Esophagus squamous epithelium (tissue), 5 donors: ENCODE measurements at regions not wholly inside any gene's neighbourhood (a gene's known extent, or its start where the extent isn't known, plus 50 kb on each side); places are given as distances from the start of the nearest gene placed in this dataset.

Experiments used
- DNase-seq: peaks from one replicate; lab custom pipeline; 2025; lab: John Stamatoyannopoulos, UW
- H3K27ac ChIP-seq, 4 donors: fragments of 200-600 bp; sonication (generic); one replicate each; pipeline ENCODE4 v1.5.1; 2016 to 2019; ENCODE audit warnings: mild to moderate bottlenecking in 1 of 4
- H3K27me3 ChIP-seq, 4 donors: fragments of 200-600 bp; sonication (generic); 1 replicate in 3 of 4; 2 replicates in 1 of 4; pipeline versions ENCODE4 v1.5.1 to v1.6.0; 2017 to 2021; ENCODE audit warnings: antibody characterized with exemption in 1 of 4
- H3K36me3 ChIP-seq, 3 donors: fragments of 200-600 bp; sonication (generic); one replicate each; pipeline ENCODE4 v1.5.1; 2016 to 2019
- H3K4me1 ChIP-seq, 3 donors: fragments of 200-600 bp; sonication (generic); one replicate each; pipeline ENCODE4 v1.5.1; 2017 to 2019
- H3K4me3 ChIP-seq, 4 donors: fragments of 200-600 bp; sonication (generic); 1 replicate in 3 of 4; 2 replicates in 1 of 4; pipeline ENCODE4 v1.5.1; 2016 to 2019; ENCODE audit warnings: mild to moderate bottlenecking in 2 of 4, moderate library complexity in 1 of 4
- H3K9me3 ChIP-seq, 3 donors: fragments of 200-600 bp; sonication (generic); one replicate each; pipeline ENCODE4 v1.5.1; 2016 to 2019
- CTCF ChIP-seq, 6 experiments: fragments of 450-650 bp in 4 of 6; fragments of 200-600 bp in 2 of 6; sonication (generic) in 2 of 6; IDR thresholded peaks; one replicate each; pipeline ENCODE4 v1.5.1; 2016 to 2019; ENCODE audit warnings: antibody characterized with exemption in 6 of 6, mild to moderate bottlenecking in 4 of 6, moderate library complexity in 4 of 6
- POLR2A ChIP-seq, 4 donors: fragments of 450-650 bp; IDR thresholded peaks; one replicate each; pipeline ENCODE4 v1.6.1; 2017; ENCODE audit warnings: antibody characterized with exemption in 4 of 4, mild to moderate bottlenecking in 4 of 4, moderate library complexity in 3 of 4
- WGBS, 2 donors: methylation state at CpG; one replicate each; pipeline ENCODE4 v1.1.5; 2018; 5-methylcytosine and 5-hydroxymethylcytosine counted together
- intact Hi-C: fragments of 100-400 bp; cut with DNase I; formaldehyde crosslinking; loops from one replicate; pipeline ENCODE4 v1.15.0; 2022
- donor health status: DM: yes; HTN: yes; CAD: no.

- TF ChIP-seq CTCF (IDR thresholded peaks at IDR 0.05) (no peak), POLR2A (IDR thresholded peaks at IDR 0.05) (no peak)
- no peaks in the 10 kb centered on the region for H3K36me3 ChIP-seq
These were observed 2033.8 kb upstream of the WWC1 start for GRCh38 chr5:166257661-166258060.

GRCh38 chr5:166262395-166262794 is 2029.0 kb upstream of the WWC1 start:
- intact Hi-C loops = no loop called here
- TF ChIP-seq CTCF (IDR thresholded peaks at IDR 0.05) = no peak
- TF ChIP-seq POLR2A (IDR thresholded peaks at IDR 0.05) = no peak
- WGBS, 2 donors = 75 to 83% methylated on average over 3 of the region's 3 CpGs
- Histone ChIP-seq H3K4me3 (no peak overlapping the region), H3K36me3 (no peaks in the 10 kb centered on the region), H3K9me3 (no peaks in the 10 kb centered on the region), H3K27ac (no peak overlapping the region), H3K27me3 (no peaks in the 10 kb centered on the region), H3K4me1 (no peaks in the 10 kb centered on the region)
- no peak for DNase-seq

More at GRCh38 chr5:166257661-166258060, 2033.8 kb upstream of the WWC1 start:
- no peak overlapping the region for H3K4me3 ChIP-seq
- no peaks in the 10 kb centered on the region for H3K9me3 ChIP-seq
- no peaks in the 10 kb centered on the region for H3K27me3 ChIP-seq
- intact Hi-C loops = no loop called here
- DNase-seq = no peak
- no peak overlapping the region for H3K27ac ChIP-seq
- H3K4me1 ChIP-seq = no peaks in the 10 kb centered on the region
- 64 to 74% methylated on average over 4 of the region's 4 CpGs for WGBS, 2 donors

- no peak overlapping the region for H3K4me3 ChIP-seq
- 76 to 88% methylated on average over 4 of the region's 4 CpGs for WGBS, 2 donors
- H3K4me1 ChIP-seq = no peaks in the 10 kb centered on the region
These were observed 2023.5 kb upstream of the WWC1 start for GRCh38 chr5:166267907-166268306.

GRCh38 chr5:166270712-166271111 is 2020.7 kb upstream of the WWC1 start:
- no peak overlapping the region for H3K27ac ChIP-seq
- H3K27me3 ChIP-seq = no peaks in the 10 kb centered on the region
- H3K4me1 ChIP-seq = no peaks in the 10 kb centered on the region
- H3K9me3 ChIP-seq = no peaks in the 10 kb centered on the region
- intact Hi-C loops = no loop called here
- WGBS, 2 donors = 59 to 65% methylated on average over 2 of the region's 2 CpGs
- H3K36me3 ChIP-seq = no peaks in the 10 kb centered on the region
- TF ChIP-seq POLR2A (IDR thresholded peaks at IDR 0.05) = no peak
- no peak for TF ChIP-seq CTCF (IDR thresholded peaks at IDR 0.05)
- DNase-seq = no peak
- no peak overlapping the region for H3K4me3 ChIP-seq

More at GRCh38 chr5:166267907-166268306, 2023.5 kb upstream of the WWC1 start:
- no peaks in the 10 kb centered on the region for H3K9me3 ChIP-seq
- intact Hi-C loops = no loop called here
- H3K27me3 ChIP-seq = no peaks in the 10 kb centered on the region
- DNase-seq = no peak
- TF ChIP-seq CTCF (IDR thresholded peaks at IDR 0.05) = no peak
- no peak for TF ChIP-seq POLR2A (IDR thresholded peaks at IDR 0.05)
- no peaks in the 10 kb centered on the region for H3K36me3 ChIP-seq
- H3K27ac ChIP-seq = no peak overlapping the region

- H3K27ac ChIP-seq = no peak overlapping the region
- DNase-seq = no peak
- H3K36me3 ChIP-seq = no peaks in the 10 kb centered on the region
- no peak for TF ChIP-seq POLR2A (IDR thresholded peaks at IDR 0.05)
- TF ChIP-seq CTCF (IDR thresholded peaks at IDR 0.05) = no peak
- no peaks in the 10 kb centered on the region for H3K9me3 ChIP-seq
- no peak overlapping the region for H3K4me3 ChIP-seq
- H3K4me1 ChIP-seq = no peaks in the 10 kb centered on the region
- intact Hi-C loops = no loop called here
- H3K27me3 ChIP-seq = no peaks in the 10 kb centered on the region
These were observed 2015.4 kb upstream of the WWC1 start for GRCh38 chr5:166276006-166276405.
